ENCODE measurements at regions not wholly inside any gene's neighbourhood (a gene's known extent, or its start where the extent isn't known, plus 50 kb on each side); places are given as distances from the start of the nearest gene placed in this dataset.

DNA sequence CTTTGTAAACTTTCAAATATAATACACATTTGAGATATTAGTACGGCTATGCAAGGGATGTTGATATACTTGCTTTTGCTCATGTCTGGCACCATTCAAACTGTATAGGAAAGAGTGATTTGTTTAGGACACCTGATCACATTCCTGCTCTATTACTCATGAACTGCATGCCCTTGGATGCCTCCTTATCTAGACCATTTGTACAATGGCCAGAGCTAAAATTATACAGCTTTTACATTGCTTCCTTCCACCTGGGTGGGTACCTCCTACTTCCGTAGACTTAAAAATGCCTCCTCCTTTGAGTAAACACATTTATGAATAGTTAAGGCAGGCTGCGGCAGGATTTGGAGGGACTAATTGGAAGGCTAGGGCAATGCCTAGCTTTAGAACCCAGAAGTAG lies 85.4 kb upstream of the PBX1 start:
- in situ Hi-C loops (cut with MboI; ENCODE audit: low sequenced_read_pairs): no loop called here
- Histone ChIP-seq H3K18ac (ENCODE audit: low read depth, low read length) (no peak overlapping the region), H2BK120ac (ENCODE audit: low read depth, low read length) (no peak overlapping the region), H4K8ac (ENCODE audit: low read depth in 2 of 2, low read length in 2 of 2) (no peak overlapping the region), H3K9me3 (ENCODE audit: control insufficient read depth, insufficient read depth, low read length) (no peaks in the 10 kb centered on the region), H2BK5ac (ENCODE audit: low read depth, low read length, poor library complexity, severe bottlenecking) (no peak overlapping the region), H3K4ac (ENCODE audit: low read depth, low read length) (no peak overlapping the region), H2AK9ac (replicated peaks; ENCODE audit: low read depth, low read length, poor library complexity) (no peak overlapping the region), H4K5ac (ENCODE audit: low read depth, low read length) (no peak overlapping the region), H2AK5ac (ENCODE audit: low read depth, low read length) (no peak overlapping the region), H2AFZ (replicated peaks; ENCODE audit: low read length, poor library complexity) (no peak overlapping the region), H2BK15ac (ENCODE audit: low read depth, low read length) (no peak overlapping the region), H3K79me1 (ENCODE audit: low read depth in 1 of 2, low read length in 2 of 2) (no peaks in the 10 kb centered on the region), H3K14ac (replicated peaks; ENCODE audit: low read depth, low read length) (no peak overlapping the region), H2BK20ac (ENCODE audit: low read depth, low read length) (no peak overlapping the region), H4K20me1 (ENCODE audit: insufficient read depth, low read length) (no peaks in the 10 kb centered on the region), H3K23ac (ENCODE audit: low read depth, low read length) (no peak overlapping the region), H3K27me3 (ENCODE audit: control insufficient read depth, insufficient read depth, low read length) (no peaks in the 10 kb centered on the region), H3K36me3 (ENCODE audit: control insufficient read depth, insufficient read depth, low read length) (no peaks in the 10 kb centered on the region), H4K91ac (ENCODE audit: insufficient read depth, low read depth, low read length) (no peak overlapping the region), H3K9me1 (ENCODE audit: insufficient read depth, low read length) (no peaks in the 10 kb centered on the region), H3K4me3 (ENCODE audit: insufficient read depth, low read depth, low read length) (no peak overlapping the region), H3K4me2 (ENCODE audit: low read depth, low read length) (no peak overlapping the region), H3K4me1 (ENCODE audit: control insufficient read depth, insufficient read depth, low read length) (no peaks in the 10 kb centered on the region), H3K9ac (ENCODE audit: low read depth, low read length) (no peak overlapping the region), H3K27ac (ENCODE audit: insufficient read depth, low read length) (no peak overlapping the region), H3K56ac (ENCODE audit: extremely low read depth, insufficient read depth, low read length) (no peak overlapping the region)
- dilution Hi-C loops (cut with HindIII; ENCODE audit: low sequenced_read_pairs, unreplicated experiment): no loop called here
- no TSS peak for BruUV-seq (replicated peaks)
- intact Hi-C loops (cut with micrococcal nuclease): no loop called here
- POLR2A ChIA-PET (ENCODE audit: unreplicated experiment): no interaction called here
- WGBS, 2 experiments (ENCODE audit: extremely low coverage in 2 of 2, insufficient read length in 1 of 2): no CpG with 5 or more reads among the region's 3 CpGs
- no peak for ATAC-seq (ENCODE audit: low read depth)
- CTCF ChIA-PET: no interaction called here
- no peak for TF ChIP-seq MXI1 (IDR thresholded peaks at IDR 0.05; ENCODE audit: borderline replicate concordance, low read depth, low read length)
- no peak for TF ChIP-seq RCOR1 (IDR thresholded peaks at IDR 0.05; ENCODE audit: insufficient replicate concordance, low read length)
- no peak for TF ChIP-seq POLR2A (IDR thresholded peaks at IDR 0.05; ENCODE audit: low read depth, low read length)
- no peak for TF ChIP-seq CEBPB (IDR thresholded peaks at IDR 0.05; ENCODE audit: low read depth, low read length)
- no peak for TF ChIP-seq FOS (IDR thresholded peaks at IDR 0.05; ENCODE audit: low read depth, low read length)
- no peak for TF ChIP-seq BHLHE40 (IDR thresholded peaks at IDR 0.05; ENCODE audit: low read depth, low read length)
- TF ChIP-seq, protein P1, sequence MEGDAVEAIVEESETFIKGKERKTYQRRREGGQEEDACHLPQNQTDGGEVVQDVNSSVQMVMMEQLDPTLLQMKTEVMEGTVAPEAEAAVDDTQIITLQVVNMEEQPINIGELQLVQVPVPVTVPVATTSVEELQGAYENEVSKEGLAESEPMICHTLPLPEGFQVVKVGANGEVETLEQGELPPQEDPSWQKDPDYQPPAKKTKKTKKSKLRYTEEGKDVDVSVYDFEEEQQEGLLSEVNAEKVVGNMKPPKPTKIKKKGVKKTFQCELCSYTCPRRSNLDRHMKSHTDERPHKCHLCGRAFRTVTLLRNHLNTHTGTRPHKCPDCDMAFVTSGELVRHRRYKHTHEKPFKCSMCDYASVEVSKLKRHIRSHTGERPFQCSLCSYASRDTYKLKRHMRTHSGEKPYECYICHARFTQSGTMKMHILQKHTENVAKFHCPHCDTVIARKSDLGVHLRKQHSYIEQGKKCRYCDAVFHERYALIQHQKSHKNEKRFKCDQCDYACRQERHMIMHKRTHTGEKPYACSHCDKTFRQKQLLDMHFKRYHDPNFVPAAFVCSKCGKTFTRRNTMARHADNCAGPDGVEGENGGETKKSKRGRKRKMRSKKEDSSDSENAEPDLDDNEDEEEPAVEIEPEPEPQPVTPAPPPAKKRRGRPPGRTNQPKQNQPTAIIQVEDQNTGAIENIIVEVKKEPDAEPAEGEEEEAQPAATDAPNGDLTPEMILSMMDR (conservative IDR thresholded peaks at IDR 0.05; ENCODE audit: low read depth, low read length): no peak
- no peak for TF ChIP-seq MAZ (IDR thresholded peaks at IDR 0.05; ENCODE audit: borderline replicate concordance, low read depth, low read length)
- TF ChIP-seq RAD21 (IDR thresholded peaks at IDR 0.05; ENCODE audit: low read length): no peak
- no peak for TF ChIP-seq CHD1 (IDR thresholded peaks at IDR 0.05; ENCODE audit: low read depth, low read length)
- TF ChIP-seq NFE2L2 (IDR thresholded peaks at IDR 0.05; ENCODE audit: low read depth, low read length): no peak
- TF ChIP-seq MAFK (IDR thresholded peaks at IDR 0.05; ENCODE audit: low read depth, low read length): no peak
- no peak for TF ChIP-seq SMC3 (IDR thresholded peaks at IDR 0.05; ENCODE audit: low read depth, low read length)
- no peak for TF ChIP-seq RFX5 (IDR thresholded peaks at IDR 0.05; ENCODE audit: low read depth, low read length)
- TF ChIP-seq, protein P2, sequence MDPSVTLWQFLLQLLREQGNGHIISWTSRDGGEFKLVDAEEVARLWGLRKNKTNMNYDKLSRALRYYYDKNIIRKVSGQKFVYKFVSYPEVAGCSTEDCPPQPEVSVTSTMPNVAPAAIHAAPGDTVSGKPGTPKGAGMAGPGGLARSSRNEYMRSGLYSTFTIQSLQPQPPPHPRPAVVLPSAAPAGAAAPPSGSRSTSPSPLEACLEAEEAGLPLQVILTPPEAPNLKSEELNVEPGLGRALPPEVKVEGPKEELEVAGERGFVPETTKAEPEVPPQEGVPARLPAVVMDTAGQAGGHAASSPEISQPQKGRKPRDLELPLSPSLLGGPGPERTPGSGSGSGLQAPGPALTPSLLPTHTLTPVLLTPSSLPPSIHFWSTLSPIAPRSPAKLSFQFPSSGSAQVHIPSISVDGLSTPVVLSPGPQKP (IDR thresholded peaks at IDR 0.05; ENCODE audit: borderline replicate concordance, low read depth, low read length): no peak
- DNase-seq: no peak

All from IMR-90 (cell line).